ENCODE measurements at regions not wholly inside any gene's neighbourhood (a gene's known extent, or its start where the extent isn't known, plus 50 kb on each side); places are given as distances from the start of the nearest gene placed in this dataset.
"Not testable (repeated sequence)": the region's sequence is repeated elsewhere in the genome, so short reads cannot be mapped to it uniquely, and the experiment has no call there.

GRCh38 chr15:21174761-21175160 lies 265.5 kb downstream of the POTEB3 start:
- not testable (repeated sequence) for DNase-seq

GRCh38 chr15:21151203-21151966 lies 285.3 kb upstream of the POTEB2 start:
- not testable (repeated sequence) for DNase-seq

GRCh38 chr15:21148136-21148535 lies 282.0 kb upstream of the POTEB2 start:
- not testable (repeated sequence) for DNase-seq

- DNase-seq: not testable (repeated sequence)
Observed at GRCh38 chr15:21133893-21134292, 267.8 kb upstream of the POTEB2 start.

GRCh38 chr15:21112271-21113053 lies 246.3 kb upstream of the POTEB2 start:
- not testable (repeated sequence) for DNase-seq

- not testable (repeated sequence) for DNase-seq
Observed at GRCh38 chr15:21111861-21112260, 245.7 kb upstream of the POTEB2 start.

- DNase-seq: not testable (repeated sequence)
Observed at GRCh38 chr15:21111172-21111571, 245.1 kb upstream of the POTEB2 start.

- peak; percentile 41 for DNase-seq
Observed at GRCh38 chr15:21110187-21110804, 244.2 kb upstream of the POTEB2 start.

- not testable (repeated sequence) for DNase-seq
Observed at GRCh38 chr15:21108384-21108783, 242.3 kb upstream of the POTEB2 start.

GRCh38 chr15:21107399-21108381 lies 241.6 kb upstream of the POTEB2 start:
- peak; percentile 20 for DNase-seq

- DNase-seq: not testable (repeated sequence)
Observed at GRCh38 chr15:21096599-21096998, 230.5 kb upstream of the POTEB2 start.

- DNase-seq: not testable (repeated sequence)
Observed at GRCh38 chr15:21079544-21079943, 213.4 kb upstream of the POTEB2 start.

GRCh38 chr15:21068917-21069316 lies 202.8 kb upstream of the POTEB2 start:
- DNase-seq: not testable (repeated sequence)

GRCh38 chr15:21063512-21063911 lies 197.4 kb upstream of the POTEB2 start:
- DNase-seq: not testable (repeated sequence)

GRCh38 chr15:21062619-21063163 lies 196.6 kb upstream of the POTEB2 start:
- DNase-seq: not testable (repeated sequence)

GRCh38 chr15:21051866-21052265 lies 185.8 kb upstream of the POTEB2 start:
- DNase-seq: not testable (repeated sequence)

GRCh38 chr15:21031703-21032102 lies 165.6 kb upstream of the POTEB2 start:
- not testable (repeated sequence) for DNase-seq

- DNase-seq: not testable (repeated sequence)
Observed at GRCh38 chr15:21029001-21029400, 162.9 kb upstream of the POTEB2 start.

GRCh38 chr15:21027942-21028341 lies 161.8 kb upstream of the POTEB2 start:
- not testable (repeated sequence) for DNase-seq

GRCh38 chr15:21026848-21027247 lies 160.7 kb upstream of the POTEB2 start:
- not testable (repeated sequence) for DNase-seq

- DNase-seq: not testable (repeated sequence)
Observed at GRCh38 chr15:21024235-21024987, 158.3 kb upstream of the POTEB2 start.

Data from activated naive CD4-positive, alpha-beta T cell treated with Interleukin-2 at 50 U/mL for 16 hours (primary cell).